OCI-LY1 (cell line): ENCODE measurements at regions not wholly inside any gene's neighbourhood (a gene's known extent, or its start where the extent isn't known, plus 50 kb on each side); places are given as distances from the start of the nearest gene placed in this dataset.

Experiments
- H2AFZ ChIP-seq: fragments of 200-600 bp; sonication (generic), shearing (Covaris generic); 2 replicates; pipeline ENCODE4 v1.6.0; 2014; ENCODE audit warnings: antibody characterized with exemption, mild to moderate bottlenecking, low read length
- H3F3A ChIP-seq: fragments of 200-600 bp; sonication (generic), shearing (Covaris generic); 2 replicates; pipeline ENCODE4 v1.6.0; 2014; ENCODE audit warnings: mild to moderate bottlenecking, antibody characterized with exemption, low read length, moderate library complexity; ENCODE audit not compliant: insufficient read depth
- H3K27ac ChIP-seq: fragments of 200-600 bp; sonication (generic); 2 replicates; pipeline ENCODE4 v1.5.1; 2014; ENCODE audit warnings: low read length, mixed run types, mild to moderate bottlenecking, low read depth; ENCODE audit not compliant: poor library complexity, severe bottlenecking
- H3K27me3 ChIP-seq: fragments of 200-600 bp; sonication (generic); 2 replicates; pipeline ENCODE4 v1.6.0; 2014; ENCODE audit warnings: antibody characterized with exemption, mild to moderate bottlenecking, low read length, moderate library complexity; ENCODE audit not compliant: insufficient read depth
- H3K36me3 ChIP-seq: fragments of 200-600 bp; sonication (generic); 2 replicates; pipeline ENCODE4 v1.6.1; 2014; ENCODE audit warnings: mild to moderate bottlenecking, antibody characterized with exemption, low read length, moderate library complexity, mixed read lengths; ENCODE audit not compliant: insufficient read depth
- H3K4me1 ChIP-seq: fragments of 200-600 bp; sonication (generic); 2 replicates; pipeline ENCODE4 v1.5.1; 2014; ENCODE audit warnings: mild to moderate bottlenecking, low read length, moderate library complexity; ENCODE audit not compliant: insufficient read depth, severe bottlenecking
- H3K4me2 ChIP-seq: fragments of 200-600 bp; sonication (generic), shearing (Covaris generic); 2 replicates; pipeline ENCODE4 v1.6.1; 2014; ENCODE audit warnings: low read length
- H3K4me3 ChIP-seq: fragments of 200-600 bp; sonication (generic); 2 replicates; pipeline ENCODE4 v1.5.1; 2014; ENCODE audit warnings: low read length, low read depth, mild to moderate bottlenecking, mixed read lengths; ENCODE audit not compliant: poor library complexity, severe bottlenecking
- H3K79me2 ChIP-seq: fragments of 200-600 bp; shearing (Covaris generic); 2 replicates; pipeline ENCODE4 v1.6.1; 2016; ENCODE audit warnings: mixed run types, low read length, mixed read lengths; ENCODE audit not compliant: insufficient read depth
- H3K9ac ChIP-seq: fragments of 200-600 bp; sonication (generic), shearing (Covaris generic); 2 replicates; pipeline ENCODE4 v1.6.1; 2014; ENCODE audit warnings: mild to moderate bottlenecking, low read length, mixed read lengths
- H3K9me2 ChIP-seq: fragments of 200-600 bp; sonication (generic), shearing (Covaris generic); 2 replicates; pipeline ENCODE4 v1.6.1; 2014; ENCODE audit warnings: low read depth, mild to moderate bottlenecking, low read length, mixed read lengths
- H3K9me3 ChIP-seq: fragments of 200-600 bp; shearing (Covaris generic); 2 replicates; pipeline ENCODE4 v1.6.1; 2014; ENCODE audit warnings: low read length, mixed read lengths
- H4K20me1 ChIP-seq: fragments of 200-600 bp; sonication (generic), shearing (Covaris generic); 2 replicates; pipeline ENCODE4 v1.6.0; 2016; ENCODE audit warnings: mild to moderate bottlenecking, low read length; ENCODE audit not compliant: insufficient read depth
- CTCF ChIP-seq: fragments of 200-600 bp; sonication (generic), shearing (Covaris generic); IDR thresholded peaks from 2 replicates; pipeline ENCODE4 v1.5.1; 2017; ENCODE audit warnings: mild to moderate bottlenecking, antibody characterized with exemption, low read length, moderate library complexity, mixed read lengths
- EZH2 ChIP-seq: fragments of 200-600 bp; sonication (generic), shearing (Covaris generic); IDR thresholded peaks from 2 replicates; pipeline ENCODE4 v1.8.0; 2017; ENCODE audit warnings: borderline replicate concordance, mixed run types, mild to moderate bottlenecking, antibody characterized with exemption, low read length, moderate library complexity, mixed read lengths

GRCh38 chr11:87429996-87430395 is 392.3 kb downstream of the TMEM135 start:
- no peak overlapping the region for H3K4me2 ChIP-seq

GRCh38 chr11:87428266-87428665 is 390.5 kb downstream of the TMEM135 start:
- no peak overlapping the region for H3K4me2 ChIP-seq
- no peaks in the 10 kb centered on the region for H3F3A ChIP-seq
- H3K79me2 ChIP-seq = no peaks in the 10 kb centered on the region
- H3K4me3 ChIP-seq = no peak overlapping the region
- no peaks in the 10 kb centered on the region for H4K20me1 ChIP-seq
- H3K9me2 ChIP-seq = no peaks in the 10 kb centered on the region
- H3K9me3 ChIP-seq = no peaks in the 10 kb centered on the region
- H3K27ac ChIP-seq = no peak overlapping the region
- H2AFZ ChIP-seq = no peak overlapping the region
- H3K9ac ChIP-seq = no peak overlapping the region
- H3K4me1 ChIP-seq = no peaks in the 10 kb centered on the region
- TF ChIP-seq EZH2 (no peak), CTCF (no peak)
- no peaks in the 10 kb centered on the region for H3K36me3 ChIP-seq
- no peaks in the 10 kb centered on the region for H3K27me3 ChIP-seq

More at GRCh38 chr11:87429996-87430395, 392.3 kb downstream of the TMEM135 start:
- H3K27me3 ChIP-seq = no peaks in the 10 kb centered on the region
- TF ChIP-seq EZH2 = no peak
- TF ChIP-seq CTCF = no peak
- no peaks in the 10 kb centered on the region for H3K4me1 ChIP-seq
- H3K9ac ChIP-seq = no peak overlapping the region
- H3K9me3 ChIP-seq = no peaks in the 10 kb centered on the region
- no peaks in the 10 kb centered on the region for H3F3A ChIP-seq
- no peak overlapping the region for H3K4me3 ChIP-seq
- H3K9me2 ChIP-seq = no peaks in the 10 kb centered on the region
- H4K20me1 ChIP-seq = no peaks in the 10 kb centered on the region
- H3K36me3 ChIP-seq = no peaks in the 10 kb centered on the region
- H3K27ac ChIP-seq = no peak overlapping the region
- H3K79me2 ChIP-seq = no peaks in the 10 kb centered on the region
- H2AFZ ChIP-seq = no peak overlapping the region

DNA sequence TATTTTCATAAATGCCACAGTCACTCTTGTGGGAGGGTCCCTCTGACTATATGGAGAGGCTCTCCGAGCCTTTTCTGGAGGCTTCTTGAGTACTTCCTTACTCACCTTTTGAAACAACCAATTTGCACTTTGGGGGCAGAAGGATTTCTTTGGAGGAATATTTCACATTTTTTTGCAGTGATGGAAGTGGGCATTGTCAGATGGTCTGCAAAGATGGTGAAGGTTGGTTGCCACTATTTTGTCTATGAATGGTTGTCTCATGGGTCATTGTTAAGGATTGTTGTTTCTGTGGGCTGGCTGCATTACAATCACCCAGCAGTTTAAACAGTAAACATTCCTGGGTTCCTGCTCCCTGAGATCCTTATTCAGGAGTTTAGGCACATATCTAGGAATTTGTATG is 388.2 kb downstream of the TMEM135 start:
- no peaks in the 10 kb centered on the region for H3K9me2 ChIP-seq
- no peak overlapping the region for H3K4me3 ChIP-seq
- no peaks in the 10 kb centered on the region for H3F3A ChIP-seq
- H3K4me1 ChIP-seq = no peaks in the 10 kb centered on the region
- H3K9me3 ChIP-seq = no peaks in the 10 kb centered on the region
- H3K79me2 ChIP-seq = no peaks in the 10 kb centered on the region
- no peak overlapping the region for H3K4me2 ChIP-seq
- H3K27me3 ChIP-seq = no peaks in the 10 kb centered on the region
- no peak for TF ChIP-seq CTCF
- TF ChIP-seq EZH2 = no peak
- no peak overlapping the region for H3K27ac ChIP-seq
- no peak overlapping the region for H3K9ac ChIP-seq
- H4K20me1 ChIP-seq = no peaks in the 10 kb centered on the region
- no peak overlapping the region for H2AFZ ChIP-seq
- H3K36me3 ChIP-seq = no peaks in the 10 kb centered on the region
